ENCODE measurements at regions not wholly inside any gene's neighbourhood (a gene's known extent, or its start where the extent isn't known, plus 50 kb on each side); places are given as distances from the start of the nearest gene placed in this dataset.

DNA sequence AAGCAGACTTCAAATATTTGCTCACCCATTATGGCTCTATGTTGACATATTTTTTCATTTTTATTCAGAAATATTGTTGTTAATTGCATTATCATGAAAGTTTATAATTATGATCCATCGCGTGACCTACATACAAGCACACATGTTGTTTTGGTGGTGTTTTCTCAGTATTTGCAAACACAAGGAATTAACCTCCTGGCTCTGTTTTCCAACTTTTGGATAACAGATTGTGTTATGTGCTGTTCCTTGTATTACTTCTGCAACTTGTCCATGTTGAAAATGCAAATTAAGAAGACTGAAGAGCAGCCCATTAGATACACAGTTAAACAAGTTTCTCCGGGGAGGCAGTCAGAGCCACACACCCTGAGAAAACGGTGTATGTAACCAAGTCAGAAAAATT lies 201.2 kb downstream of the SEC23A start:
- TF ChIP-seq, protein P1, sequence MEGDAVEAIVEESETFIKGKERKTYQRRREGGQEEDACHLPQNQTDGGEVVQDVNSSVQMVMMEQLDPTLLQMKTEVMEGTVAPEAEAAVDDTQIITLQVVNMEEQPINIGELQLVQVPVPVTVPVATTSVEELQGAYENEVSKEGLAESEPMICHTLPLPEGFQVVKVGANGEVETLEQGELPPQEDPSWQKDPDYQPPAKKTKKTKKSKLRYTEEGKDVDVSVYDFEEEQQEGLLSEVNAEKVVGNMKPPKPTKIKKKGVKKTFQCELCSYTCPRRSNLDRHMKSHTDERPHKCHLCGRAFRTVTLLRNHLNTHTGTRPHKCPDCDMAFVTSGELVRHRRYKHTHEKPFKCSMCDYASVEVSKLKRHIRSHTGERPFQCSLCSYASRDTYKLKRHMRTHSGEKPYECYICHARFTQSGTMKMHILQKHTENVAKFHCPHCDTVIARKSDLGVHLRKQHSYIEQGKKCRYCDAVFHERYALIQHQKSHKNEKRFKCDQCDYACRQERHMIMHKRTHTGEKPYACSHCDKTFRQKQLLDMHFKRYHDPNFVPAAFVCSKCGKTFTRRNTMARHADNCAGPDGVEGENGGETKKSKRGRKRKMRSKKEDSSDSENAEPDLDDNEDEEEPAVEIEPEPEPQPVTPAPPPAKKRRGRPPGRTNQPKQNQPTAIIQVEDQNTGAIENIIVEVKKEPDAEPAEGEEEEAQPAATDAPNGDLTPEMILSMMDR (conservative IDR thresholded peaks at IDR 0.05; ENCODE audit: low read length): no peak
- no peak for TF ChIP-seq EZH2phosphoT487 (IDR thresholded peaks at IDR 0.05; ENCODE audit: borderline replicate concordance, low read depth, low read length)

All from OCI-LY7 (cell line).